Endothelial cell of umbilical vein (primary cell): ENCODE measurements at regions not wholly inside any gene's neighbourhood (a gene's known extent, or its start where the extent isn't known, plus 50 kb on each side); places are given as distances from the start of the nearest gene placed in this dataset.

ENCODE experiments used
- EZH2 ChIP-seq: IDR thresholded peaks from 2 replicates; pipeline ENCODE4 v1.6.1; 2012; ENCODE audit warnings: borderline replicate concordance, low read depth, mild to moderate bottlenecking, moderate library complexity, low read length, inconsistent platforms; ENCODE audit not compliant: severe bottlenecking
- FOS ChIP-seq: IDR thresholded peaks from 2 replicates; pipeline ENCODE4 v1.6.1; 2011; ENCODE audit warnings: mild to moderate bottlenecking, low read length, moderate library complexity, borderline replicate concordance; ENCODE audit not compliant: insufficient read depth
- GATA2 ChIP-seq: IDR thresholded peaks from 2 replicates; pipeline ENCODE4 v1.7.0; 2011; ENCODE audit warnings: low read depth, mild to moderate bottlenecking, moderate library complexity, mixed read lengths, low read length; ENCODE audit not compliant: insufficient read length, insufficient read depth
- JUN ChIP-seq: IDR thresholded peaks from 2 replicates; pipeline ENCODE4 v1.6.1; 2011; ENCODE audit warnings: borderline replicate concordance, low read depth; ENCODE audit not compliant: insufficient read length, insufficient read depth
- MYC ChIP-seq: IDR thresholded peaks from one replicate; pipeline ENCODE4 v1.6.1; 2011; ENCODE audit warnings: mild to moderate bottlenecking, low read depth, low read length
- POLR2A ChIP-seq: IDR thresholded peaks from 2 replicates; pipeline ENCODE4 v1.6.1; 2012; ENCODE audit warnings: low read depth, mild to moderate bottlenecking, control low read depth, low read length
- POLR2AphosphoS5 ChIP-seq: IDR thresholded peaks from 2 replicates; pipeline ENCODE4 v1.6.1; 2012; ENCODE audit warnings: low read depth, mild to moderate bottlenecking, control low read depth, low read length, moderate library complexity; ENCODE audit not compliant: insufficient read depth
- TF ChIP-seq, protein P1 (sequence below): IDR thresholded peaks from 2 replicates; pipeline ENCODE4 v1.6.1; 2011; ENCODE audit not compliant: insufficient read depth, insufficient read length
- TF ChIP-seq, protein P2 (sequence below), 2 donors: IDR thresholded peaks; 1 replicate in 1 of 2; 2 replicates in 1 of 2; pipeline ENCODE4 v1.5.1; 2011; ENCODE audit warnings: low read length in 2 of 2, mild to moderate bottlenecking in 2 of 2, moderate library complexity in 2 of 2, control low read depth in 1 of 2, inconsistent platforms in 1 of 2, low read depth in 1 of 2; ENCODE audit not compliant: insufficient read depth in 1 of 2; ENCODE audit errors: extremely low read depth in 1 of 2

DNA sequence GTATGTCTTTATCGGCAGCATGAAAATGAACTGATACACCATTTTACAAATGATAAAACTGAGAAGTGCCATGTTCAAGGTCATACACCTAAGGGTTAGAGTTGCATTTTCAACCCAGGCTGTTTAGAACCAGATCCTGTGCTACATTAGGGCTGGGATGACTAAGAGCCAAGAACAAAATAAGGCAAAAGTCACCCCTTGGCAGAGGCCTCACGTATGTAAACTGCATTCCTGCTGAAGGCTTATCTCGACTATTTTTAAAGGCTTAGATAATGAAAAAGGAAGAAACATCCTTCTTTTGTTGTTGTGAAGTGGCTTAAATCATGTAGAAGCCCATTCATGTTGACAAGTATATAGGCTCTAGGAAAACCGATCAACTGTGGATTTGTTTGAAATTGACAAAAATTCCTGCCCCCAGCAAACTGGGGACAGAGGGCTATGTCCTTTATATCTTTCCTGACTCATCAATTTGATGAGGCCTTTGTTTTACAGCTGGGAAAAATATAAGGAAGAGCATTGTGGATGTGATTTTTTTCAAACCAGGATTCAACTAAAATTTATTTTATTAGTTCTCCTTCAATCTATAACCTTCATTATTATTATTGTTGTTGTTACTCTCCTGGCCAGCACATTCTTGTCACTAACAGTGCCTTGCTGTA, 196.5 kb downstream of the SNX18 start:
- TF ChIP-seq, protein P1, sequence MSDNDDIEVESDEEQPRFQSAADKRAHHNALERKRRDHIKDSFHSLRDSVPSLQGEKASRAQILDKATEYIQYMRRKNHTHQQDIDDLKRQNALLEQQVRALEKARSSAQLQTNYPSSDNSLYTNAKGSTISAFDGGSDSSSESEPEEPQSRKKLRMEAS: no peak
- no peak for TF ChIP-seq POLR2A
- TF ChIP-seq, protein P2, sequence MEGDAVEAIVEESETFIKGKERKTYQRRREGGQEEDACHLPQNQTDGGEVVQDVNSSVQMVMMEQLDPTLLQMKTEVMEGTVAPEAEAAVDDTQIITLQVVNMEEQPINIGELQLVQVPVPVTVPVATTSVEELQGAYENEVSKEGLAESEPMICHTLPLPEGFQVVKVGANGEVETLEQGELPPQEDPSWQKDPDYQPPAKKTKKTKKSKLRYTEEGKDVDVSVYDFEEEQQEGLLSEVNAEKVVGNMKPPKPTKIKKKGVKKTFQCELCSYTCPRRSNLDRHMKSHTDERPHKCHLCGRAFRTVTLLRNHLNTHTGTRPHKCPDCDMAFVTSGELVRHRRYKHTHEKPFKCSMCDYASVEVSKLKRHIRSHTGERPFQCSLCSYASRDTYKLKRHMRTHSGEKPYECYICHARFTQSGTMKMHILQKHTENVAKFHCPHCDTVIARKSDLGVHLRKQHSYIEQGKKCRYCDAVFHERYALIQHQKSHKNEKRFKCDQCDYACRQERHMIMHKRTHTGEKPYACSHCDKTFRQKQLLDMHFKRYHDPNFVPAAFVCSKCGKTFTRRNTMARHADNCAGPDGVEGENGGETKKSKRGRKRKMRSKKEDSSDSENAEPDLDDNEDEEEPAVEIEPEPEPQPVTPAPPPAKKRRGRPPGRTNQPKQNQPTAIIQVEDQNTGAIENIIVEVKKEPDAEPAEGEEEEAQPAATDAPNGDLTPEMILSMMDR (IDR thresholded peaks at IDR 0.05; ENCODE audit: extremely low read depth in 1 of 2, insufficient read depth in 1 of 2, low read depth in 1 of 2, low read length in 2 of 2): no peak
- TF ChIP-seq POLR2AphosphoS5: no peak
- TF ChIP-seq MYC: no peak
- no peak for TF ChIP-seq EZH2
- no peak for TF ChIP-seq GATA2
- TF ChIP-seq FOS: no peak
- TF ChIP-seq JUN: no peak
